HUES48 (cell line): ENCODE measurements at regions not wholly inside any gene's neighbourhood (a gene's known extent, or its start where the extent isn't known, plus 50 kb on each side); places are given as distances from the start of the nearest gene placed in this dataset.
"Not testable (repeated sequence)": the region's sequence is repeated elsewhere in the genome, so short reads cannot be mapped to it uniquely, and the experiment has no call there.

Experiments used
- H3K27ac ChIP-seq: one replicate; pipeline ENCODE4 v1.7.0; 2013; ENCODE audit warnings: low read depth, low read length, inconsistent platforms
- H3K27me3 ChIP-seq: 2 replicates; pipeline ENCODE4 v1.6.1; 2013; ENCODE audit warnings: mild to moderate bottlenecking, low read length; ENCODE audit not compliant: control insufficient read depth, insufficient read depth
- H3K36me3 ChIP-seq: 2 replicates; pipeline ENCODE4 v1.6.1; 2013; ENCODE audit warnings: low read length; ENCODE audit not compliant: control insufficient read depth, insufficient read depth
- H3K4me1 ChIP-seq: 2 replicates; pipeline ENCODE4 v1.6.1; 2013; ENCODE audit warnings: mild to moderate bottlenecking, low read length; ENCODE audit not compliant: control insufficient read depth, insufficient read depth
- H3K4me3 ChIP-seq: 2 replicates; pipeline ENCODE4 v1.5.1; 2013; ENCODE audit warnings: mild to moderate bottlenecking, low read depth, low read length
- H3K9ac ChIP-seq: 2 replicates; pipeline ENCODE4 v1.6.1; 2013; ENCODE audit warnings: mild to moderate bottlenecking, low read depth, low read length, moderate library complexity
- H3K9me3 ChIP-seq: 2 replicates; pipeline ENCODE4 v1.6.1; 2013; ENCODE audit warnings: low read length; ENCODE audit not compliant: control insufficient read depth, insufficient read depth

DNA sequence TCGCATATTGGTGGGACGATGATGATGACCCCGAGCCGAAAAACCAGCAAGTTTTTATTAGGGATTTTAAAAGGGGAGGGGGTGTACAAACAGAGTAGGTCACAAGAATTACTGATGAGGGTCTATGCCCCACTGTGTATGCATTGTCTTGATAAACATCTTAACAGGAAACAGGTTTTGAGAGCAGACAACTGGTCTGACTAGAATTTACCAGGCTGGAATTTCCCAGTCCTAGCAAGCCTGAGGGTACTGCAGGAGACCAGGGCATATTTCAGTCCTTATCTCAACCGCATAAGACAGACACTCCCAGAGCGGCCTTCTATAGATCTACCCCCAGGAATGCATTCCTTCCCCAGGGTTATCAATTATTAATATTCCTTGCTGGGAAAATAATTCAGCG is 659.7 kb downstream of the TRHDE start:
- not testable (repeated sequence) for H3K4me1 ChIP-seq, H3K27ac ChIP-seq, H3K9me3 ChIP-seq, H3K36me3 ChIP-seq, H3K9ac ChIP-seq, H3K4me3 ChIP-seq, H3K27me3 ChIP-seq

DNA sequence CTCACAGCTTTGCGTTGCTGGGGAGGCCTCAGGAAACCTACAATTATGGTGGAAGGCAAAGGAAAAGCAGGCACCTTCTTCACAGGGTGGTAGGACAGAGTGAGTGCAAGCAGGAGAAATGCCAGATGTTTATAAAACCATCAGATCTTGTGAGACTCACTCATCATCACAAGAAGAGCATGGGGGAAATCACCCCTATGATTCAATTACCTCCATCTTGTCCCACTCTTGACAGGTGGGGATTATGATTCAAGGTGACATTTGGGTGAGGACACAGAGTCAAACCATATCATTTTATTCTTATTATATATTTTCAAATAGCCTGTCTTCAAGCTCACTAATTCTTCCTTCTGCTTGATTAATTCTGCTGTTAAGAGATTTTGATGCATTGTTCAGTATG is 665.3 kb downstream of the TRHDE start:
- Histone ChIP-seq H3K4me1 (no peaks in the 10 kb centered on the region), H3K36me3 (no peaks in the 10 kb centered on the region), H3K9ac (no peak overlapping the region), H3K9me3 (peaks cover 3% of the 10 kb centered on the region; the same call in 1 of the 2 replicates), H3K27me3 (no peaks in the 10 kb centered on the region), H3K4me3 (no peak overlapping the region), H3K27ac (no peak overlapping the region)

DNA sequence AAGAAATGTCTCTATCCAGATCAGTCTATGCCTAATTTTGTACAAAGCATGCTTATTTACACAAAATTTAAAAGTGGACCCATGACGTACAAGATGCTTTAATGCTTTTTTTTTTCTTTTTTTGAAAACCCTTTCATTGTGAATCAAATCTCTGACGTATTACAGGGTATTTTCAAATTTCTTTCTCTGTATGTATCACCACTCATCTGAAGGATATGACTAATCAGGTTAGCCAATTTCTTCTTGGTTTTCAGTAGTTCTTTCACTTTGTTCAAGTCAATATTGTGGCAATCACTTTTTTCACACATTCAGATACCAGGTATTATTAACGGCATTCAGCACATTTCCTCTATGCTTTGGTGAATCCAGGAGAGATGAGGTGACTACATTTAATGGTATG is 685.3 kb downstream of the TRHDE start:
- no peak overlapping the region for H3K27ac ChIP-seq
- H3K4me3 ChIP-seq: no peak overlapping the region
- H3K4me1 ChIP-seq: no peaks in the 10 kb centered on the region
- H3K36me3 ChIP-seq: no peaks in the 10 kb centered on the region
- H3K27me3 ChIP-seq: no peaks in the 10 kb centered on the region
- no peak overlapping the region for H3K9ac ChIP-seq
- no peaks in the 10 kb centered on the region for H3K9me3 ChIP-seq

DNA sequence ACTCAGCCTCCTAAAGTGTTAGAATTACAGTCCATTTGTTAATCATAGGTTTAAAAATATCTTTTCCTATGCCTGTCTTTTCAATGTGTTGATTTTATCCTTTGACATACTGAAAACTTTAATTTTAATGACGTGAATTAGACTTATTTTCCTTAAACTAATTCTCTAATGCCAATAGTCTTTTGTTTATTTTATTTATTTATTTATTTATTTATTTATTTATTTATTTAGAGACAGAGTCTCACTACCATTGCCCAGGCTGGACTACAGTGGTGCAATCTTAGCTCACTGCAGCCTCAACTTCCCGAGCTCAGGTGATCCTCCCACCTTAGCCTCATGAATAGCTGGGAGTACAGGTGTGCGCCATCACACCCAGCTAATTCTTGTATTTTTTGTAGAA is 694.5 kb downstream of the TRHDE start:
- Histone ChIP-seq H3K36me3 (no peaks in the 10 kb centered on the region), H3K27me3 (no peaks in the 10 kb centered on the region), H3K4me1 (no peaks in the 10 kb centered on the region), H3K9ac (no peak overlapping the region), H3K4me3 (no peak overlapping the region), H3K27ac (no peak overlapping the region), H3K9me3 (no peaks in the 10 kb centered on the region)

DNA sequence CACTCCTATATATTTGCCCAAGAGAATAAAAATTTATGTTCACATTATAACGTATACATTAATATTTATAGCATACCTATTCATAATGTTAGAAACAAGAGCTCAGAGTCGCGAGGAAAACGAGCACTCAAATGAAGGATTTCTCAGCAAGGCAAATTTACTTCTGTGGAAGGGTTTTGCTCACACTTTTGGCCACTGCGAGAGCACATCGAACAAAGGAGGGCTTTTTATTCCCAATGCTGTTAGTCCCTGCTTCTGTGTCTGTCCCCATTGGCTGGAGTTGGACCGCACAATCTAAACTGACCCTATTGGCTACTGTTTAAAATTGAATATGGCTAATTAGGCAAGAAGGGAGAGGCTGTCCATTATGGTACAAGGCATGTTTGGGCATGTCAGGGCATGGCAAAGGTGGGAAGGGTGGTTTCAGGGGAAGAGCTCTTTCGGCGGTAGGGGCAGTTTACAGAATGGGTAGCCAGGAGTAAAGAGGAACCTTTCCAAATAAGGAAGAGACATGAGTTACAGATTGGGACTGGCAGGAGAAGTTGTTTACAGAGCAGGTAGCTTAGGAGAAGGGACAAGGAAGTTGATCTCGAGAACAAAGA is 702.9 kb downstream of the TRHDE start:
- H3K4me1 ChIP-seq: no peaks in the 10 kb centered on the region
- no peak overlapping the region for H3K27ac ChIP-seq
- peaks cover 12% of the 10 kb centered on the region for H3K9me3 ChIP-seq
- H3K27me3 ChIP-seq: no peaks in the 10 kb centered on the region
- H3K36me3 ChIP-seq: no peaks in the 10 kb centered on the region
- H3K9ac ChIP-seq: no peak overlapping the region
- no peak overlapping the region for H3K4me3 ChIP-seq

DNA sequence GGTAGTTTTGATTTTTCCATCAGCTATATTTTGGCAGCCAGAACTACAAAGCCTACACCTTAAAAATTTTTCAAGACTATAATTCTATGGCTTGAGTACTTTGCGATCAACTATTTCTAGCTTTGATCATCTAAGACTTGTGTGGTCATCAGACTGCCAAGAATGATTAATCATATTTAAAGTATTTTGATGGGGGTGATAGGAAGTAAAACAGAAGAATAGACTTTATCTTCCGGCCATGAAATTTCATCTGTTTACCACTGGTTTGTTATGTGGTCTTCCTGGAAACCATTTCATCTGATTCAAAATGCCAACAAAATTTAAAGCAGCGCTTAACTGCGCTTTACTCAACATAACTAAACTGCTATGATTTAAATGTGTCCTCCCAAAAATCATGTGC is 706.8 kb downstream of the TRHDE start:
- no peaks in the 10 kb centered on the region for H3K27me3 ChIP-seq
- H3K9me3 ChIP-seq: peaks cover 12% of the 10 kb centered on the region
- H3K36me3 ChIP-seq: no peaks in the 10 kb centered on the region

DNA sequence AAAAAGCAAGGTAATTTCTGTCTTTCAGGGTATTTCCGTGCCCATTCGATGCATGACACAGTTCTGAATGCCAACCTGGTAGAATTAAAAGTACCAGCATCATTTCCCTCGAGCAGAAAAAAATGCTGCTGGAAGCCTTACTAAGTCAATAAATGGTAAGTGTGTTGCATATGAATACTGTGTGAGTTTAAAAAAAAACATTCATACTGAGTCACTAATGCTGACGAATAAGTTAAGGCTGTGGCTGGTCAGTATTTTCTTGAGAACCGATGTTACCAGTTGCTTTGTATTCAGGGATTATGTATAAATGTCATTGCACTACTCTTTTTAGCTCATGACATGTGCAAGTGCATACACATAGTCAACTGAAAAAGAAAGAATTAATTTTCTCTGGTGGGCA is 710.2 kb downstream of the TRHDE start:
- no peak overlapping the region for H3K9ac ChIP-seq
- H3K9me3 ChIP-seq: no peaks in the 10 kb centered on the region
- H3K36me3 ChIP-seq: no peaks in the 10 kb centered on the region
- no peaks in the 10 kb centered on the region for H3K27me3 ChIP-seq
- H3K27ac ChIP-seq: no peak overlapping the region
- H3K4me1 ChIP-seq: peaks cover 10% of the 10 kb centered on the region; the same call in 1 of the 2 replicates
- H3K4me3 ChIP-seq: no peak overlapping the region

More for the DNA sequence above, 706.8 kb downstream of the TRHDE start:
- Histone ChIP-seq H3K4me1 (peaks cover 10% of the 10 kb centered on the region; the same call in 1 of the 2 replicates), H3K4me3 (no peak overlapping the region), H3K9ac (no peak overlapping the region), H3K27ac (no peak overlapping the region)

DNA sequence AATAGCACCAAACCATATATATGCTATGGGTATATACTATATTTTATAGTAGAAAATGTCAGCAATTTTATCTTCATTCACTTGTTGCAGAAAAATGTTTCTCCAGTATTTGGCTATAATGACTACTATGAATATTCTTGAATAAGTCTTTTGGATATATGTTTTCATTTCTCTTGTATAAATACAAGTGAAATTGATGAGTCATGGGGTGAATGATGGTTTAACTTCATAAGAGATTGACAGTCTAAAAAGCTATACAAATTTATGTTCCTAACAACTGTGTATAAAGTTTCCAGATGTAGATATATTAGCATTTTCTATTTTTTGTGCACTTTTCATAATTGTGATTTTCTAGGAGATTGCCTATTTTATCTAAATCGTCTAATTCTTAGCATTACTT is 714.8 kb downstream of the TRHDE start:
- Histone ChIP-seq H3K27me3 (no peaks in the 10 kb centered on the region), H3K4me1 (0 out of 2 replicates have a peak, but pooled peaks cover 4% of the 10 kb centered on the region), H3K9ac (no peak overlapping the region), H3K4me3 (no peak overlapping the region), H3K36me3 (no peaks in the 10 kb centered on the region), H3K9me3 (no peaks in the 10 kb centered on the region), H3K27ac (no peak overlapping the region)

DNA sequence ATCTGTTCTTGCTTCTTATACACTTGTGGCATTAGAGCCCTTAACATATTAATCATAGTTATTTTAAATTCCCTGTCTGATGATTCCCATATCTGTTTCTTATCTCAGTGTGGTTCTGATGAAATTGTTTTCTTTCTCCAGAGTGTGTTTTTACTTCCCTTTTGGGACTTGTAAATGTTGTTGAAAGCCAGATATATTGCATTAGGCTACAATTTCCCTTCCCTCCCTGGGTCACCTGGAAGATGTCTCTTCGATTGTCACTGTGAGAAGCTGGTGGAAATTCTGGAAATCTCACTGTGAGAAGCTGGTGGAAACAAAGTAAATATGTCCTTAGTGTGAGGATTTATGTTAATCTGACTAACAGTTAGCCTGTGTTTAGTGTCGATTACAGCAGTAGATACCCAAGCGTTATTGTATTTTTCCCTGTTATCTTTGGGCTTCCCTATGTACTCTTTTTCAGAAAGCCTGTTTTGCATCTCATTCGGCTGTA is 717.3 kb downstream of the TRHDE start:
- H3K4me3 ChIP-seq: no peak overlapping the region
- H3K27ac ChIP-seq: no peak overlapping the region
- no peak overlapping the region for H3K9ac ChIP-seq
- no peaks in the 10 kb centered on the region for H3K36me3 ChIP-seq
- no peaks in the 10 kb centered on the region for H3K9me3 ChIP-seq
- no peaks in the 10 kb centered on the region for H3K4me1 ChIP-seq
- no peaks in the 10 kb centered on the region for H3K27me3 ChIP-seq

DNA sequence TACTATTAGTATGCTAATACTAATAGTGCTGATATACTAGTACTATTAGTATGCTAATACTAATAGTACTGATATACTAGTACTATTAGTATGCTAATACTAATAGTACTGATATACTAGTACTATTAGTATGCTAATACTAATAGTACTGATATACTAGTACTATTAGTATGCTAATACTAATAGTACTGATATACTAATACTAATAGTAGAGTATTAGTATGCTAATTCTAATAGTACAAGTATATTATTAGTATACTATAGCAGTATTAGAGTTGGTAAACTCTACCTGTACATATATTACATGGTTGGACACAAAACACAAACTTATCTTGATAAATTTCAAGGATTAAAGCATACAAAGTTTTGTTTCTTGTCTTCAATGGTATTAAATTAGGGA is 722.9 kb downstream of the TRHDE start:
- not testable (repeated sequence) for H3K9ac ChIP-seq, H3K27ac ChIP-seq, H3K4me3 ChIP-seq, H3K36me3 ChIP-seq, H3K27me3 ChIP-seq, H3K4me1 ChIP-seq, H3K9me3 ChIP-seq

DNA sequence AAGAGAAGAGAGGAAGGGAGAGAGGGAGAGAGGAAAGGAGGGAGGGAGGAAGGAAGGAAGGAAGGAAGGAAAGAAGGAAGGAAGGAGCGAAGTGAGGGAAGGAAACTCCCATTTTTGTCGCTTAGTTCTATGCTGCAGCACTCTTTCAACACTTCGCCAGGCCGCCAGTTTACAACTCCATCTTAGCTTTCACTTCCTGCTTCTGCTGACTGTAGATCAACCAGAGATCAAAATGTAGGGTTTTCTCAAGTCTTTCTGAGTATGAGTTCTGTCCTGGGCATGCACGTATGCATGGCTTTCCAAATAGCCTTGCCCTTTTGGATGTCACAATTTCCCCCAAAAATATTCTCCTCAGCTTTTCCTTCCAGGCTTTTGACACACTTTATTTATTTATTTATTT is 723.4 kb downstream of the TRHDE start:
- peaks cover 4% of the 10 kb centered on the region; the same call in 1 of the 2 replicates for H3K4me1 ChIP-seq
- no peak overlapping the region for H3K9ac ChIP-seq
- H3K9me3 ChIP-seq: no peaks in the 10 kb centered on the region
- H3K27me3 ChIP-seq: no peaks in the 10 kb centered on the region
- H3K36me3 ChIP-seq: no peaks in the 10 kb centered on the region
- H3K4me3 ChIP-seq: no peak overlapping the region
- H3K27ac ChIP-seq: no peak overlapping the region
